ENCODE measurements at regions not wholly inside any gene's neighbourhood (a gene's known extent, or its start where the extent isn't known, plus 50 kb on each side); places are given as distances from the start of the nearest gene placed in this dataset.
"Not testable (repeated sequence)": the region's sequence is repeated elsewhere in the genome, so short reads cannot be mapped to it uniquely, and the experiment has no call there.

GRCh38 chr11:22082788-22083187, 110.1 kb upstream of the ANO5 start:
- TF ChIP-seq, protein P1, sequence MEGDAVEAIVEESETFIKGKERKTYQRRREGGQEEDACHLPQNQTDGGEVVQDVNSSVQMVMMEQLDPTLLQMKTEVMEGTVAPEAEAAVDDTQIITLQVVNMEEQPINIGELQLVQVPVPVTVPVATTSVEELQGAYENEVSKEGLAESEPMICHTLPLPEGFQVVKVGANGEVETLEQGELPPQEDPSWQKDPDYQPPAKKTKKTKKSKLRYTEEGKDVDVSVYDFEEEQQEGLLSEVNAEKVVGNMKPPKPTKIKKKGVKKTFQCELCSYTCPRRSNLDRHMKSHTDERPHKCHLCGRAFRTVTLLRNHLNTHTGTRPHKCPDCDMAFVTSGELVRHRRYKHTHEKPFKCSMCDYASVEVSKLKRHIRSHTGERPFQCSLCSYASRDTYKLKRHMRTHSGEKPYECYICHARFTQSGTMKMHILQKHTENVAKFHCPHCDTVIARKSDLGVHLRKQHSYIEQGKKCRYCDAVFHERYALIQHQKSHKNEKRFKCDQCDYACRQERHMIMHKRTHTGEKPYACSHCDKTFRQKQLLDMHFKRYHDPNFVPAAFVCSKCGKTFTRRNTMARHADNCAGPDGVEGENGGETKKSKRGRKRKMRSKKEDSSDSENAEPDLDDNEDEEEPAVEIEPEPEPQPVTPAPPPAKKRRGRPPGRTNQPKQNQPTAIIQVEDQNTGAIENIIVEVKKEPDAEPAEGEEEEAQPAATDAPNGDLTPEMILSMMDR (IDR thresholded peaks at IDR 0.05; ENCODE audit: borderline replicate concordance, insufficient read depth, low read depth, low read length) = no peak
- no peak overlapping the region for H3K4me3 ChIP-seq (ENCODE audit: low read depth, low read length)

DNA sequence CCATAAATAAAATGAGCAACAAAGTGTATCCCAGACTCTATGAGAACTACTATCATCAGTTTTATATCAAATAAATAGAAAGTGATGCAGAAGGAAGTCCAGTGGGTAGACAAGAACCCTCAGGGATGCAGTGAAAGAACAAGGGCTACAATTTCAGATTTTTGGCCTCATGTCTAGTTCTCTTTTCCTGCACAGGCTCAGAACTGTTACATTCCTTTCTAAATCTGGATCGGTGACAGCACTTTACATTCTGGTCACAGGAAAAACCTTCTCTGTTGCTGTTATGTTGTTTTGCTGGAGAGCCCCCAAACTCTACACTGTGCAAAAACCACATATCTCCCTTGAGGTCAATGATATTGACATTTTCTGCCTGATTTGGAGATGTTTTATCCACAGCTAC, 108.8 kb upstream of the ANO5 start:
- TF ChIP-seq, protein P1 (IDR thresholded peaks at IDR 0.05; ENCODE audit: borderline replicate concordance, insufficient read depth, low read depth, low read length) = no peak
- H3K4me3 ChIP-seq (ENCODE audit: low read depth, low read length) = no peak overlapping the region

GRCh38 chr11:22084564-22084963, 108.3 kb upstream of the ANO5 start:
- no peak overlapping the region for H3K4me3 ChIP-seq (ENCODE audit: low read depth, low read length)
- TF ChIP-seq, protein P1 (IDR thresholded peaks at IDR 0.05; ENCODE audit: borderline replicate concordance, insufficient read depth, low read depth, low read length) = no peak

GRCh38 chr11:22089609-22090008, 103.3 kb upstream of the ANO5 start:
- TF ChIP-seq, protein P1 (IDR thresholded peaks at IDR 0.05; ENCODE audit: borderline replicate concordance, insufficient read depth, low read depth, low read length) = no peak
- no peak overlapping the region for H3K4me3 ChIP-seq (ENCODE audit: low read depth, low read length)

GRCh38 chr11:22106566-22106965, 86.3 kb upstream of the ANO5 start:
- TF ChIP-seq, protein P1 (IDR thresholded peaks at IDR 0.05; ENCODE audit: borderline replicate concordance, insufficient read depth, low read depth, low read length) = no peak

DNA sequence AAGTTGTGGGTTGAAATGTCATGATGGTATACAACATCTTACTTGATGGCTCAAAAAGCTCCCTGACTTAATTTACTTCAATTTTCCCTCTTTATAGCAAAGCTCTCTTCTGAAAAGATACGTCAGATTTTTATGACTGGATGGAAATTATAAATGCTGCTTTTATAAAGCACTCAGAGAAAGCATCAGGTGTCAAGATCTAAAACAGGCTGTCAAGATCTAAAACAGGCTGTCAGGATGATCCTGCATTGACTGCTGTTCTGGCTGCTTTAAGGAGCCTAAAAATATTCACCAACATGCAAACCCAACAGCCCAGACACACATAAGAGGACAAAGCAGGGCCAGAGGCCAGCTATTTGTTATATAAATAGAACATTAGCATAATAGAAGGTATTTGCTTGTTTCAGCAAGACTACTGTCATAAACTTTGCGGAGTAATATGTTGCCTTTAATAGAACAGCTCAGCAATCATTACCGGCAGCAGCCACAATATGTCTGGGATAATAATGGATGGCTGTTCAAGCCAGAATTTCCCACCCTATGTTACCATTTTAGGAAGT, 77.3 kb upstream of the ANO5 start:
- TF ChIP-seq, protein P1 (IDR thresholded peaks at IDR 0.05; ENCODE audit: borderline replicate concordance, insufficient read depth, low read depth, low read length) = no peak
- no peak overlapping the region for H3K4me3 ChIP-seq (ENCODE audit: low read depth, low read length)

More at GRCh38 chr11:22106566-22106965, 86.3 kb upstream of the ANO5 start:
- H3K4me3 ChIP-seq (ENCODE audit: low read depth, low read length) = no peak overlapping the region

DNA sequence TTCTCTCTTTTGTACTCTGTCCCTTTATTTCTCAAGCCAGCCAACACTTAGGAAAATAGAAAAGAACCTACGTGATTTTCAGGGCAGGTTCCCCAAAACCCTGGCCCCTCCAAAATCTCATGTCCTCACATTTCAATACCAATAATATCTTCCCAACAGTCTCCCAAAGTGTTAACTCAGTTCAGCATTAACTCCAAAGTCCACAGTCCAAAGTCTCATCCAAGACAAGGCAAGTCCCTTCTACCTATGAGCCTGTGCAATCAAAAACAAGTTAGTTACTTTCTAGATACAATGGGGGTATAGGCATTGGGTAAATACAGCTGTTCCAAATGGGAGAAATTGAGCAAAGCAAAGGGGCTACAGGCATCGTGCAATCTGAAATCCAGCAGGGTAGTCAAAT, 64.9 kb upstream of the ANO5 start:
- H3K4me3 ChIP-seq (ENCODE audit: low read depth, low read length) = not testable (repeated sequence)

Measured in GM12875 (cell line).